ENCODE measurements at regions not wholly inside any gene's neighbourhood (a gene's known extent, or its start where the extent isn't known, plus 50 kb on each side); places are given as distances from the start of the nearest gene placed in this dataset.
"Not testable (repeated sequence)": the region's sequence is repeated elsewhere in the genome, so short reads cannot be mapped to it uniquely, and the experiment has no call there.

DNA sequence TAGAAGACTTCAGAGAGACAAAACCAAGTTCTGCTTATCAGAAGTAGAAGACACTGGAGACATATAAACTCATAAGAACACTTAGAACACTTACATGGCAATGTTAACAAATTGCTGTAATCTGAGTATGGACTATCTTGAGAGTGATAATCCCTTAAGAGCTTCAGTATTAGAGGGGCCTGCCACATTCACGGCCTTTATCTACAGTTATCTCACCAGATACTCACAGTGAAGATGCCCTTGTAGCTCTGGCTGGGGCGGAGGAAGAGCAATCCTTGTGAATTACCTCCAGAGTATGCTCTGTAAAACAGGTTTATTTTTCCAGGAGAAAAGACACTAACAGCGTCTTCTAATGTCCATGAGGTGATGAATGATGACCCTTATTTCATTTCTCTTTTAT lies 762.8 kb downstream of the FAM181B start:
- no peak for DNase-seq

DNA sequence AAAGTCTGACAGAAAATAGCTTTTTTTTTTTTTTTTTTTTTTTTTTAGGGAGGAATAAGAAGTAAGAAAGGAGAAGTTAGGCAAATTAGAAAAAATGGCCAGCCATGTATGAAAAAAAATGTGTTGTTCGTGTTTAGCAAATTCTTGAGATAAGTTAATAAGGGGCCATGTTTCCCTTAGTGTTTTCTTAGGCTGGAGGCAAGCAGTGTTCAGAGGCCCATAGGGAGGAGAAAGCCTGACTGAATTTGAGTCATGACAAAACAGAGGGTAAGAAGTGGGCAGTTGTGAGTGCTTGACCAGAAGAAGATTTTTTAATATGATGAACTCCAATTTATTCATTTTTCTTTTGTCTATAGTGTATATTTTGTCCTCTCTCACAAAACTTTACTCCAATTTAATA lies 766.4 kb downstream of the FAM181B start:
- DNase-seq = no peak

DNA sequence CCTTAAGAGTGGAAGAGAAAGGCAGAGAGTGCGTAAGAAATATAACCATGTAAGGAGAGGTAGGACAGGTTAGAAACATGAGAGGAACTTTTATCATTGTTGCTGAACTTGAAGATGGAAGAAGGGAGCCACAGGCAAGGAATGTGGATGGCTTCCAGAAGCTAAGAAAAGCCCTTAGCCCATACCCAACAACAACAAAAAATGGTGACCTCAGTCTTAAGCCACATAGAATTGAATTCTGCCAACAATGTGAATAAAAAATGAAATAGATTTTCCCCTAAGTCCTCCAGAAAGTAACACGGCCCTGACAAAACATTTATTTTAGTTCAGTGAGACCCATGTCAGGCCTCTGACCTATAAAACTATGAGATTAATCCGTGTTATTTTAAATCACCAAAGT lies 767.3 kb downstream of the FAM181B start:
- DNase-seq = no peak

DNA sequence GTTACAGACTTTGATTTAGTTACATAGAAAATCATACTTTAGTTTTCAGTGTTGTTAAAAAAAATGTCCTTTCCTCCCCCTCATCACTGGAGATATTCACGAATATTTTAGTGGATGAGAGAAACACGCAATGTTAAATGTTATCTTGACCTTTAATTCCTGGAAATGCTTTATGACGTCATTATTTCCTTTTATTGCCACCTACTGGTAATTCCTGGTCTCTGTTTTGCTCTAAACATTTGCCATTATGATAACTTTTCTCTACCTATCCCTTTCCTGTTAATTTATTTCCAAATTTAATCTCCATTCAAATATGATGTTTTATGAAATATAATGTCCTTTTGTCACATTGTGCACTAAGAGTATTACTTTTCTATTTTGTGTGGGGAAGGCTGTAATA lies 770.6 kb downstream of the FAM181B start:
- DNase-seq = no peak

DNA sequence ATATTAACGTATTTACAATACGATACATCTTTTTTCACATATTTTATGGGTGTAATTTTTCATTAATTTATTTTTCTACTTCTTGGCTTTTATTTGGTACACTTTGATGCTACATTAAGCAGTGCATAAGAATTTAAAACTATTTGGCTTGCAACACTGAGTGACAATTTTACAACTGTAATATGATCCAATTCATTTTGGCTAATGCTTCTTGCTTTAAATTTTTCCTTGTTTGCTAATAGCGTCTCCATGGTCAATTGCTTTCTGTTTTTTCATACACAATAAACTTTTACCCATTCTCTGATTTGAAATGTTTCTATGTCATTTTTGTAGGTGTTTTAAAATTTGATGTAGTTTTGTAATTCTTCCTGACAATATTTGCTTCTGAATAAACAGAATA lies 773.2 kb downstream of the FAM181B start:
- DNase-seq = no peak

DNA sequence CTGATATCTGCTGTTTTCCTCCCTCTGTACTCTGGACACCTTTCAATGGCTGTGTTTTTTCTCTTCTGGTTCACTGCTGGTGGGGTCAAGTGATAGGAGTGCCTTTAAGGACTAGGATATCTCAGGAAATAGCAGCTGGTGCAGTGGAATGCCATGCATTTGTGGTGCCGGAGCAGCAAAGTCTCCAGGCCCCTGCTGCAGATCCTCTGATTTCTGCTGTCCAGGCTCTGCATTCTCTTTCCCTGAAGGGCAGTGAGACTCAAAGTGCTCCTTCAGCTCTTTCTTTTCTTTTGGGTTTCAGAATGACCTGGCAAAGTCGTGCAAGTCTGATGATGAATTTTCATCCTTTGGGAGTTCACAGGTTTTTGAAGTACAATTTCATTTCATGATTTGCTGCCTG lies 774.3 kb downstream of the FAM181B start:
- DNase-seq = no peak

DNA sequence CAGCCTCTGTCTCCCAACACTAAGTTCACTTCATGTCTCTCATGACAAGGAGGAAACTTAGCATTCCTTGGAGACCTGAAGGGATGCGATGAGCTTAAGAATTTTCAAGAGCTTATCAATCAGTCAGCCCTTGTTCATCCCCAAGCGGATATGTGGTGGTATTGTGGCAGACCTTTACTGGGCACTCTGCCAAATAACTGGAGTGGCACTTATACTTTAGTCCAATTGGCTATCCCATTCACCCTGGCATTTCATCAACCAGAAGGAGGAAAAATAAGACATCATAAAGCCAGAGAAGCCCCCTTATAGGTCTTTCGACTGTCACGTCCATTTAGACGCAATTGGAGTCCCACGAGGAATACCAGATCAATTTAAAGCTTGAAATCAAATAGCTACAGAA lies 779.4 kb downstream of the FAM181B start:
- DNase-seq = not testable (repeated sequence)

DNA sequence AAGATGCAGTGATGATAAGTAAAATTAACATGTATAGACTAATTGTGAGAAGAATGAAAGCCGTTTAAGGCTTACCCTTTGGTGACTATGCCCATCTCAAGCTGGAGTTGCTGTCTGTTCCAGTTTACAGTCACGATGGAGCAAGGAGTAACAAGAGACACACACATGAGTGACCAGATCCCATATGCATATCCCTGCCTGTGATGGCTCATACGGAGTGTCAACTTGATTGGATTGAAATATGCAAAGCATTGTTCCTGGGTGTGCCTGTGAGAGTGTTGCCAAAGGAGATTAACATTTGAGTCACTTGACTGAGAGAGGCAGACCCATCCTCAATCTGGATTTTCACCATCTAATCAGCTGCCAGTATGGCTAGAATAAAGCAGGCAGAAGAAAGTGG lies 786.8 kb downstream of the FAM181B start:
- no peak for DNase-seq

DNA sequence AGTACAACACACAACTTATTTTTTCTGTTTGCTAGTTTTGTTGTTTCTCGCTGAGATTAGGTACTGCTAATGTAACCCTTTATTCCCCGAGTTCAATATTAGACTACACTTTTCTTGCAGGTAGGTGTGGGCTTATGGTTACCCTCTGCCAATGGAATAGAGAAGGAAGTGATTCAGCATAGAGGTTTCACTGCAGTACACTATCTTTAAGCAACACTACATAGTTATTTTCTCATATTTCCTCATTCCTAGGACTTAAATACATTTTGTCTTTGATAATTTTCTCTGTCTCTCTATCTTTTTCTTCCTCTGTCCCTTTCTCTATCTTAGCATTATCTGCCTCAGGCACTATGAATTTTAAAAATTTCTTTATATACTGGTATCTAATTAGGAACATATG lies 791.0 kb downstream of the FAM181B start:
- DNase-seq = no peak

DNA sequence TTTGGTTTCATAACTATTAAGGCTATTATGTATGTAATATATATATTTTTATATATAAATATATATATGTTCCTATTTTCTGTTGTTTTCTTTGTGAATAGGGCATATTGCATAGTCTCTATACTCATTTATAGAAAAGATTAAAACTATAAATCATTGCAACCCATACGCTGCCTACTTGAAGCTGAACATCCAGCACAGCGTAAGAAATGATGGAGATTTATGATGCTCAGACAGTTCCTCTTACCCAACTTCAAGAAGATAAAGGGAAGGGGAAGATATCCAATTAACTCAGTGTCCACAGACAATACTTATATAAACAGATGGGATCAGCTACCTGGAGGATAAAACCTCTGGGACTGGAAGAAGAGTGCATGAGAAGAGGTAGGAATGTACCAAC lies 791.7 kb downstream of the FAM181B start:
- no peak for DNase-seq

DNA sequence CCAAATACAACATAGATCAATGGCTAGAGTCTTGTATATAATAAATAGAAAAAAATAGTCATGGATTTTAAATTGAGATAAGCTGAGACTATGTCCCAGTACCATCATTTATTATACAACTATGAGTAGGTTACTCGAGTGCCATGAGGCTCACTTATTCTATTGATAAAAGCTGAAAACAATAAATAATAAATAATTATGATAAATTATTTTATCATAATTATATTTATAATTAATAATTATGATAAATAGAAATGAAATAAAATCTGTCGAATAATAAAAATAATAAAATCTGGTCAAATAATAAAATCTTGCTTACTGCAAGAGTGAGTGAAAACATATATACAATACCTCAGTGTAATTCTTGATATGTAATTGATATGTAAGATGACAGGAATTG lies 801.4 kb downstream of the FAM181B start:
- no peak for DNase-seq

DNA sequence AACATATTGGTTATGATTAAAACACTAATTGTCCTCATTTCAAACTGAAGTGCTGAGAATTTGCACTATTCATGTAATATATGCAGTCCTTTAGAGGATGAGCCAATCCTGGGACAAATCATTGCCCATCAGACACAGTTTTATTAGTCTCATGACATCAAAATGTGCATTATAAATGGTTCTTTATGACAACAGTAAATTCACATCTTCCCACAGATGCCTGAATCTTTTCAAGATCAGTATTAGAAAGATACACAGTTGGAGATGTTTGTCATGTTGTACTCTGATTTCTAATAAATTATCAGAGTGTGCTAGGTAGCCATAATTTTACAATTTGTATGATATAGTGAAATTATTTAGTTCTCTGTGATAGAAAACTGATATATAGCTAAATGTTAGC lies 813.5 kb downstream of the FAM181B start:
- no peak for DNase-seq

DNA sequence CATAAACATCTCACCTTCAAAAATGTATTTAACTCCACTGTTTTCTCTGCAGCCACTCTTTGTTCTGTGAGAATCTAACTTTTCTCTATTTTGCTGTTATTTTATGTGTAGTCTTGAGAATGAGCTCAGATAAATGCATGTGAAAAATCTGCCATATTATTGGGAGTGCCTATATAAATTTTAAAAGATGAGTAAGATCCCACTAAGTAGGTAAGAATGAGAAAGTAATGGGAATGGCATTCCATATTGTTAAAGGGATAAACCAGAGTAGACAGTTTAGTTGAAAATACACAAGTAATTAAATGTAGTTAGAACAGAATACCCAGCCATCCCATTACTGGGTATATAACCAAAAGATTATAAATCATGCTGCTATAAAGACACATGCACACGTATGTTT lies 817.2 kb downstream of the FAM181B start:
- no peak for DNase-seq

DNA sequence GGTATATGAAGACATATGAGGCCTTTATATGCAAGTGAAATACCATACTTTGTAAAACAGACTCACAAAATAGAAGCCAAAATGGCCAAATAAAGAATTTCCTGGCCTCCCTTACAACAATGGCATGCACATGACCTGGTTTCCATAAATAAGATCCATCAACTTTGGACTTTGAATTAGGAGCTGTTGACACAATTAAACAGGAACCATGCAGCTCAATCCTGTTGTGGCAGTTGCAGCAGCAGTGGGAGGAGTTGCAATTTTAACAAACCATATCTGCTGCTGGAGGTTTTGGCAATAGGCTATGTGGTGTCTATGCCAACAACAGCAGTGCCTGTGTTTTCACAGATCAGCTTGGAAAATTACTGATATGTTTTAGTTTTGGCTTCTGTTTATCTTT lies 818.6 kb downstream of the FAM181B start:
- no peak for DNase-seq

DNA sequence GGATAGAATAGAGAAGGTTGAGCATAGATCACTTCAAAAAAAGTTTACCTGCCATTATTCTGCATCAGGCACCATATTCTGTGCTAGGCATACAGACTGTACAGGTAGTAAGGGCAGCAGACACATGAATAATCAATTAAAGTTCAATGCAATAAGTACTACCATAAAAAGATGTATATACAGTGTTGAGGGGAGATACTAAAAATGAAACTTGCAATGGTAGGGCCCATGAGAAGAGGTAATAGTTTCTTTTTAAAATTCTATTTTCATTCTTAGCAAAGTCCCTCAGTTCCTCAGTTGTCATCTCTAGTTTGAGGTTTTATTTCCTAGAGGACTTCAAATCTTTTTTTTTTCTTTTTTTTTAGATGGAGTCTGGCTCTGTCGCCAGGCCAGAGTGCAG lies 819.9 kb downstream of the FAM181B start:
- no peak for DNase-seq

DNA sequence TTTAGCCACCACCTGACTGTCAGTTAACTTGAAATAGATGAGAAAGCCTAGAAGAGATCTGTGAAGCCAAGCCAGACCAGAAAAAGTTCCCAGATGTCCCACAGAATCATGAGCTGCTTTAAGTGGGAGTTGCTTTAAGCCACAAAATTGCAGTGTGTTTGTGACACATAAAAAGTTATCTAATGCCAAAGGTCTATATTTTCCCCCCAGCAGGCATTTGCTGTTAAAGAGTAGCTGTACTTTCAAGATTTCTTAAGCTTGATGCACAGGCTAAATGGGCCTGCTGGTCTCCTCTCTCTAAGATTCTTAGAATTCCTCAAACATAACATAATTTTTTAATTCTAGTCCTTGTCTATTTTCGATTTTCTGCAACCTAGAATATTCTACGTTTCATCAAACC lies 825.7 kb downstream of the FAM181B start:
- DNase-seq = no peak

DNA sequence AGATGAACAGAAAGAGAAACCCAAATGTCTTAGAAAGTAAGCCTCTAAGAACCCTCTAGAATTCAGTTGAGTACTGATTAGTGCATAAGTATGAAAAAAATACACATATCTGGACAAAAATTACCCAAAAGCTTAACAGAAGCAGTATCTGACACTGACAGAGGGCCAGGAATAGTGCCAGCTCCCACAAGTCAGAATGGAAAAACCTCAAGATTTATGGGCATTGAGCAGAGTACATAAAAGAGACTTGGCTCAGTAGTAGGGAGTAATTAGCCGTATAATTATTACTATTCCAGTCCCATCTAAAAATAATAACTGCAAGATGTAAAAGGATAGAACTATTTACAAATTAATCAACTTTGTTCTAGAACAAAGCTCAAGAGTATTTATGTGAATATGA lies 834.5 kb downstream of the FAM181B start:
- DNase-seq = no peak

DNA sequence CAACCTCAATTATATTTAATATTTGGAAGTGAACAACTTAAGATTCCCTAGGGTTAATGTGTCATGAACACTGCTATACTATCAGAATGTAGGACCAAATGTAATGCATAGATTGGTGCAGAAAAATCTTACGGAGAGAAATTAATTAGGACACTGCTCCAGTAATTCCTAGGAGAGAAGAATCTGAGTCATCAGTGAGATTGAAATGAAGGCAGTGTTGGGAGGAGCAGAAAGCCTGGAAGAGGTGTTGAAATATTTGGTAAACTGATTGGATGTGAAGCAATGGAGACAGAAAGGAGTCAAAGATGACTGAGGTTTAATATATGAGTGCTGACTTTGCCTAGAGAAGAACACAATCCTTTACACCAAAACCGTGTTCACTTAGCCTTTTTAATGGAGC lies 836.0 kb downstream of the FAM181B start:
- no peak for DNase-seq

DNA sequence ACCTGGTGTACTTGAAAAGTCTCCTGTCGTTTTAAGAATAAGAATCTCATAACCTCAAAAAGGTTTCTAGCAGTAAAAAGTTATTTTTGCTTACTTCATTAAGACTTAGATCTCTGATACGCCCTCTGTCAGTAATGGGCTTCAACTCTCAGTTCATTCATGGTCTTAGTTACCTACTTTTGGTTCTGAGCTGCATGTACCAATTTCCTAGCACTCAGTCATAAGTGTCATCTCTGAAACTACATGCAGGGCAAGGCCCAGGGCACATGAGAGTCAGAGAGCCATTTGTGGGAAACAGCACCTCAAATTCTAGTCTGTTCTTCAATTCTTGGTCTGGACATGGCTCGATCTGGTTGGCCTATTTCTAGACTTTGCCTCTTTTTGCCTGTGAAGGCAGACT lies 838.4 kb downstream of the FAM181B start:
- no peak for DNase-seq

DNA sequence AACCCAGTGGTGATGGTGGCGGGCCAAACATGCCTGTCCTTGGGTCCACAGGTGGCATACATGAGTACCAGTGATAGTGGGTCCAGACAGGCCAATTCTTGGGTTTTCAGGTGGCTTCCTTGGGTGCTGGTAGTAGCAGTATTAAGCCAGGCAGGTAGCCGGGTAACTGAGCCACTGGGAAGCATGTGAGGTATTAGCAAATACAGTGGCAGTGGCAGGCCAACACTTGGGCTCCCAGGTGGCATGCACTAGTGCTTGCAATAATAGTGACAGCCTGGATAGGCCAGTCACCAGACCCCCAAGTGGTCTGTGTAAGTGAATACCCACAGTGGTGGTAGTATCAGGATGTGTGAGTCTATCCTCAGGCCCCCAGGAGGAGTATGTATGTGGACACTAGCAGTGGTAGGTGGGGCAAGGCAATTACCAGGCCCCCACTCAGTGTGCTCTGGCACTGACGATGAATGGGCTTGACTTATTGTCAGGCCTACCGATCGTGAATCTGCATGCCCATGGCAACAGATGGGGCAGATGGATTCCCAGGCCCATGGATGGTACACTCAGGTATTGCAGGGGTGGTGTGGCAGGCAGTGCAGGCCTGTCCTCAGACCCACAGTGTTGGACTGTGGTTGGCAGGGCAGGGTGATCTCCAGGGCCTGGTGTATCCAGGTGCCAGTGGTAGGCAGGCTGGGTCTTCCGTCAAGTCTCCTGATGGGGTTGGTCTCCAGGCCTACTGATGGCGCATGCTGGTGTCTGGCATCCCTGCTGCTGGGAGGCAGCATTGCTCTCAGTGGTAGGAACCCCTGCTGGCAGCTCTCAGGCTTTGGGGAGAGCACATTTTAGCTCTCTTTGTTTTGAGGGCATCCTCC lies 840.7 kb downstream of the FAM181B start:
- DNase-seq = no peak

DNA sequence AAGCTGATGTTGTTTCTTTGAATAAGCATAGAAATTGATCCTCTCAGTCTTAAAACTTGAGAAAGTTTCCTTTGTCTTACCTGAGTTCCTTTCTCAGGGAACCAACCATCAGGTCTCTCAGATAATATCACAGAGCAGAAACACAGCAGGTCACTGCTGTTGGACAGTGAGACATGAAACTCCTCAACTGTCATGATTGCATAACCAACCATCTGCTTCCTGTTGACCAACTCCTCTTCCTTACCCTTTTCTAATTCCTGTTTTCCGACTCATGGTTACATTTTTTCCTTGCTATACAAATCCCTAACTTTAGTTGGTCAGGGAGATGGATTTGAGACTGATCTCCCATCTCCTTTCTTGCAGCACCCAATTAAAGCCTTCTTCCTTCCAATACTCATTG lies 845.3 kb downstream of the FAM181B start:
- DNase-seq = no peak

DNA sequence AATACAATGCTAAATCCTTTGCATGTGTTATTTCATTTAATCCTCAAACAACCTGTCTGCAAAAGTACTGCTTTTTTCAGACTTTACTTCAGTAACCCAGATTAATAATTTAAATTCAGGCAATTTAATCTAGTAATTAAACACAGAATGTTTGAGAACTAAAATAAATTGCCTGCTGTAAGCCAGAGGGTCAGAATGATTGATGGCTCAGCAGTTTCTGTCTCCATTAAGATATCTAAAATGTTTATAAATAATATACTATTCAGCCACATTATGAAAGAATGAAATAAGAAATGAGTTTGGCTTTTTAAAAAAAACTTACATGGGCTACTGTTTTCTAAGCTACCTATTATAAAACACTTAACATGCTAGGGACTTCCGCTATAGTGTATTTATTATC lies 846.0 kb downstream of the FAM181B start:
- DNase-seq = no peak

DNA sequence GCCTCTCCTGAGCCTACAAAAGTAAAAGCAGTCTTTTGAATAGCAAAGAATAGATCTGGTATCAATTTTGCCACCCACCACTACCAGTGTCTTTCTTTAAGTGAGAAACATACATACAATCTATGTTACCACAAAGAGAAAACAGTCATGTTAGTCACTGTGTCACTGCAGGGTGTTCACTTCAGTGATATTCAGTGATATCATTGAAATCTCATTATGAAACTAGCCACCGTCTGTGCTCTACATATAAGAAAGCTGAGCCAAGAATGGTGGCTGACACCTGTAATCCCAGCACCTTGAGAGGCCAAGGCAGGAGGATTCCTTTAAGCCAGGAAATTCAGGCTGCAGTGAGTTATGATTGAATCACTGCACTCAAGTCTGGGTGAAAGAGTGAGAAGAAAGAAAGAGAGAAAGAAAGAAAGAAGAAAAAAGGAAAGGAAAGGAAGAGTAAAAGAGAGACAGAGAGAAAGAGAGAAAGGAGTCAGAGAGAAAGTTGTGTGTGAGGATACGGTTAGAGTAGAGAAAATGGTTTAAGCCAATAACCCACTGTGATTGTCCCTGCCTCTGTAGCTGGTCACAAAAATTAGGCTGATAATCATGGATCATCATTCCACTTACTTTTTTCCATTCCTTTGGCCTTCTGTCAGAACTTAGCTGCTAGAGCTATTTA lies 847.1 kb downstream of the FAM181B start:
- DNase-seq = no peak

DNA sequence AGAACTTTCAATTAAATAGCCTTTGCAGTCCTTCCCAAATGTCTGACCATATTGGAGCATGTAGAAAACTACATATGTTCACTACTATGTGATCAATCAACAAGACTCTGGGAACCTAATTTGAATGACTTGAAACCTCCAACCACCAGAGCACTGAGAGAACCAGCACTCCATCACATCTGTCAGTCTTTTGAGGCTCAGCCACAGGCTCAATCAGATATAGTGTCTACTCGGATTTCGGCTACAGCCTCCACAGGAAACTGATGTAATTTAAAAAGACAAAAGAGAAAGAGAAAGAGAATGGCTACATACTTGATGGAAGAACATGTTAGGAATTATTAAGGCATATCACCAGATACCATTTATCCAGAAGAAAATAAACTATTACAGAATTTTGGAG lies 859.0 kb downstream of the FAM181B start:
- DNase-seq = no peak
